Natural killer cell (primary cell): ENCODE measurements at regions not wholly inside any gene's neighbourhood (a gene's known extent, or its start where the extent isn't known, plus 50 kb on each side); places are given as distances from the start of the nearest gene placed in this dataset.
"Not testable (repeated sequence)": the region's sequence is repeated elsewhere in the genome, so short reads cannot be mapped to it uniquely, and the experiment has no call there.

Experiments used
- ATAC-seq, 3 donors: fragments of 150-1000 bp in 2 of 3; fragments of 200-7000 bp in 1 of 3; cut with Tn5 transposase; 1 replicate in 1 of 3; 2 replicates in 2 of 3; pipeline ENCODE4 v1.10.0; 2021; ENCODE audit warnings: mild to moderate bottlenecking in 2 of 3, moderate library complexity in 2 of 3
- DNase-seq, 2 donors: peaks; one replicate each; pipeline versions ENCODE4 v3.0.0 to v3.0.0-alpha.2; 2013 to 2021; ENCODE audit warnings: mixed read lengths in 1 of 2
- H3K27ac ChIP-seq: one replicate; pipeline ENCODE4 v1.5.1; 2013; ENCODE audit warnings: mild to moderate bottlenecking, low read length
- H3K27me3 ChIP-seq: one replicate; pipeline ENCODE4 v1.6.1; 2013; ENCODE audit warnings: low read length; ENCODE audit not compliant: control insufficient read depth, insufficient read depth
- H3K36me3 ChIP-seq: one replicate; pipeline ENCODE4 v1.6.1; 2013; ENCODE audit warnings: low read length; ENCODE audit not compliant: control insufficient read depth, insufficient read depth
- H3K4me1 ChIP-seq: one replicate; pipeline ENCODE4 v1.6.1; 2013; ENCODE audit warnings: low read length; ENCODE audit not compliant: control insufficient read depth, insufficient read depth
- H3K4me3 ChIP-seq: one replicate; pipeline ENCODE4 v1.5.1; 2013; ENCODE audit warnings: low read length
- H3K9me3 ChIP-seq: one replicate; pipeline ENCODE4 v1.6.1; 2013; ENCODE audit warnings: low read length; ENCODE audit not compliant: control insufficient read depth, insufficient read depth
- H3K27ac Mint-ChIP-seq, 2 donors: one replicate each; pipeline ENCODE4 v1.8.0; 2022; ENCODE audit warnings: mild to moderate bottlenecking in 2 of 2, mixed read lengths in 2 of 2, moderate library complexity in 1 of 2
- H3K27me3 Mint-ChIP-seq, 2 donors: one replicate each; pipeline ENCODE4 v1.8.0; 2022; ENCODE audit warnings: low read depth in 2 of 2, mixed read lengths in 2 of 2
- H3K36me3 Mint-ChIP-seq: one replicate; pipeline ENCODE4 v1.8.0; 2022; ENCODE audit warnings: mixed read lengths
- H3K4me1 Mint-ChIP-seq, 2 donors: one replicate each; pipeline ENCODE4 v1.8.0; 2022; ENCODE audit warnings: mixed read lengths in 2 of 2
- H3K4me3 Mint-ChIP-seq: one replicate; pipeline ENCODE4 v1.8.0; 2022; ENCODE audit warnings: mild to moderate bottlenecking, moderate library complexity, mixed read lengths
- H3K9me3 Mint-ChIP-seq, 2 donors: one replicate each; pipeline ENCODE4 v1.8.0; 2022; ENCODE audit warnings: mixed read lengths in 2 of 2
- WGBS: methylation state at CpG from one replicate; pipeline ENCODE4 v1.1.7; 2013; ENCODE audit warnings: missing lambda C conversion rate; ENCODE audit not compliant: insufficient coverage; 5-methylcytosine and 5-hydroxymethylcytosine counted together
- intact Hi-C: fragments of 100-400 bp; cut with micrococcal nuclease; formaldehyde crosslinking; loops from one replicate; pipeline ENCODE4 v1.14.2; 2022

DNA sequence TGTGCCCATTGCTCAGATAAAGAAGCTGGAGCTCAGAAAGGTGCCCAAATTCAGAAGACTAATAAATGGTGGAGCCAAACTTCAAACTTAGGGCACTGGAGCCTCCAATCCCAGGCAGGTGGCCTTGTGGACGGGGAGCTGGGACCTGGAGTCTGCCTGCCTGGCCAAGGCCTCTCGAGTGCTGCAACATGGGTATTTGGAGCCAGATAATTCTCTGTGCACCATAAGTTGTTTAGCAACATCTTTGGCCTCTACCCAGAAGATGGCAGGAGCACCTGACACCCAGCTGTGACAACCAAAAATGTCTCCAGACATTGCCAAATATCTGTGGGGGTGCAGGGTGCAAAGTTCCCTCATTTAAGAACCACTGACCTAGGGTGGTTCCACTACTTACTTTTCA, 915.0 kb downstream of the RPIA start:
- DNase-seq, H3K27me3 ChIP-seq, H3K27ac Mint-ChIP-seq, H3K4me1 ChIP-seq, intact Hi-C loops, H3K4me3 ChIP-seq, ATAC-seq, H3K4me1 Mint-ChIP-seq, H3K9me3 Mint-ChIP-seq, H3K4me3 Mint-ChIP-seq, H3K36me3 Mint-ChIP-seq, H3K36me3 ChIP-seq, H3K9me3 ChIP-seq, H3K27ac ChIP-seq: not testable (repeated sequence)
- 77% methylated on average over 2 of the region's 2 CpGs for WGBS
- H3K27me3 Mint-ChIP-seq = peaks cover 9 to 11% of the 10 kb centered on the region in 2 donors

DNA sequence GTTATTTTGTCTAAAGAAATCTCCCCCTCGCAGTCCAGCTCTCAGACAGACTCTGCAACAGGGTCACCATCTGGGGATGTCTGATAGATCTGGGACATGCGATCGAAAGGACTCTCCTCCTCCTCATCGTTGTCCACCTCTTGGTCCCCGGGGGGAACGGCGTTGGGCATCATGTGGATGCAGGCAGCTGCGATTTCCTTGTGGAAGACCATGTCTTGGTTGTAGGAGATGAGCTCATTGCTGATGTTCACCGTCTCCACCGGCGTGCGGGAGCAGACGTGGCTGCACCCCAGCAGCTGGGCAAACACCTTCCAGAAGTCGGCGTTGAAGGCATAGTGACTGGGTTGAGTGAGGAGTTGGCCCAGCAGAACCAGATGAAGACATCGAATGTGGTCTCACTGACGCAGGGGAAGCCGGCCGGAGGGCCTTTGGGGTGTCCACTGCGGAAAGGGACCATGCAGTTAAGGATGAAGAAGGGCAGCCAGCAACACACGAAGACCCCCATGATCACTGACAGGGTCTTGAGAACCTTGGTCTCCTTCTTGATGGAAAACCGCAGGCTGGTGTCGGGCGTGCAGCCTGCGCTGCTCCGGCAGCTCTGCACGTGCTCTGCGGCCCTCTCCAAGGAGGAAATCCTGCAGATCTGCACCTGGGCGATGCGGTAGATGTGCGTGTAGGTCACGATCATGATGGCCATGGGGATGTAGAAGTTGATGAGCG, 918.9 kb downstream of the RPIA start:
- H3K4me1 ChIP-seq, H3K27ac Mint-ChIP-seq, H3K9me3 ChIP-seq, ATAC-seq, H3K27ac ChIP-seq, intact Hi-C loops, DNase-seq, H3K9me3 Mint-ChIP-seq, H3K36me3 ChIP-seq, H3K4me3 ChIP-seq, H3K4me3 Mint-ChIP-seq, H3K27me3 ChIP-seq, H3K4me1 Mint-ChIP-seq, H3K36me3 Mint-ChIP-seq: not testable (repeated sequence)
- H3K27me3 Mint-ChIP-seq = peaks cover 11 to 16% of the 10 kb centered on the region in 2 donors
- 93% methylated on average over 31 of the region's 33 CpGs for WGBS

DNA sequence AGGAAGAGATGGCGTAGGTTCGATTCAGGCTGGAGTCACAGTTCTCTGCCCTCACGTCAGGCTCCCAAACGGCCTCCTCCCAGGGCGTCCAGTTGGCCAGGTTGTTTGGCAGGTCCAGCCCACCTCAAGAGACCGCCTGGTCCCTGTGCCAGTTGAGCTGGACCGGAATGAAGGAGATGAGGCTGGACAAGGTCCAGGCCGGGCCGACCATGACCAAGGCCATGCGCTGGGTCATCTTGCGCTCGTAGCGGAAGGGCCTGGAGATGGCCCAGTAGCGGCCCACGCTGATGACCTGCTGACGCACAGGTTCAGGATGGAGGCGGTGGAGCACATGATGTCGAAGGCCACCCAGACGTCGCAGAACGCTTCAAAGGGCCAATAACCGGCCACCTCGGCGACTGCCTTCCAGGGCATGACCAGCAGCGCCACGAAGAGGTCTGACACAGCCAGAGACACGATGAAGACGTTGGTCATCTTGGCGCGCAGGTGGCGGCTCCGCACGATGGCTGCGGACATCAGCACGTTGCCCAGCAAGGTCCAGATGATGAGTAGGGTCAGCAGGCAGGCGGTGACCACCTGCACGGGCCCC, 919.5 kb downstream of the RPIA start:
- 74% methylated on average over 36 of the region's 37 CpGs for WGBS
- H3K4me1 ChIP-seq, H3K9me3 Mint-ChIP-seq, H3K36me3 ChIP-seq, H3K36me3 Mint-ChIP-seq, ATAC-seq, H3K27ac Mint-ChIP-seq, intact Hi-C loops, H3K4me3 ChIP-seq, H3K9me3 ChIP-seq, H3K4me1 Mint-ChIP-seq, DNase-seq, H3K27ac ChIP-seq, H3K4me3 Mint-ChIP-seq, H3K27me3 ChIP-seq: not testable (repeated sequence)
- peaks cover 11 to 16% of the 10 kb centered on the region in 2 donors for H3K27me3 Mint-ChIP-seq

DNA sequence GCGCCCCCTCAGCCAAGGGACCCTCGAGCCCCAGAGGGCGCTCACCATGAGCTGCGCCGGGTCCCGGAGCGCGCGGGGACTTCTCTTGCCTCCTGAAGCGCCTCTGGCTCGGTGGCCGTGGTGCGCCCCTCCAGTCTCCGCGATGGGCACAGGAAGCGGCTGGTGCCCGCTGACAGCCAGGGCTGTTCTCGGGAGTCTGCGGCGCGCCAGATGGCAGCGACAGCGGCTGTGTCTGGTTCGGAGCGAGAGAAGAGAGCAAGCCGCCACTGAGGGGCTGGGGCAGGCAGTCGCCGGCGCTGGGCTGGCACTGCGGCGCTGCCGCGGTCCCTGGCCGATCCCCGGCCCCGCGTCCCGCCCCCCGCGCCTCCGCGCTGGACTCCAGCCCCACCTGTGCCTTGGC, 920.2 kb downstream of the RPIA start:
- H3K36me3 ChIP-seq, H3K4me1 ChIP-seq, DNase-seq, H3K4me3 ChIP-seq, H3K4me1 Mint-ChIP-seq, ATAC-seq, H3K9me3 Mint-ChIP-seq, H3K9me3 ChIP-seq, H3K36me3 Mint-ChIP-seq, H3K27ac Mint-ChIP-seq, H3K4me3 Mint-ChIP-seq, H3K27me3 ChIP-seq, H3K27ac ChIP-seq, intact Hi-C loops: not testable (repeated sequence)
- WGBS = 13% methylated on average over 37 of the region's 42 CpGs
- peaks cover 11 to 16% of the 10 kb centered on the region in 2 donors for H3K27me3 Mint-ChIP-seq

DNA sequence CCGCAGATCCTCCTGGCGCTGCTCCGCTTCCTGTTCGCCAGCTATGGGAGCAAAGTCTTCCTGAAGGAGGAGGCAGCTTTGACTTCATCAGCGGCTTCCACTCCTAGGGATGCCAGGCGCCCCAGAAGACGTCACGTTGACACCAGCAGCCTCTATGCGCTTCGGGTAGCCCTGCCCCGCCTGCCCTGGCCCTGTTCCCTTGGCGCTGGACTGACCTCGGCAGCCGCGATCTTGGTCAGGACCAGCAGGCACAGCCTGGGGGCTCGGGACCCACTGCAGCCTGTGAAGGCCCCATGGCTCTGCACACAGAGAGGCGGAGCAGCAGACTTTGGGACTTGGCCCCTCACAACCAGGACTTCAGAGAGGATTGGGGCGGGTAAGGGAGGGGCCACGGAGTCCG, 957.8 kb downstream of the RPIA start:
- H3K27ac ChIP-seq, H3K36me3 Mint-ChIP-seq, H3K4me3 Mint-ChIP-seq, ATAC-seq, H3K27me3 ChIP-seq, H3K36me3 ChIP-seq, DNase-seq, H3K9me3 ChIP-seq, H3K27me3 Mint-ChIP-seq, H3K4me1 Mint-ChIP-seq, intact Hi-C loops, H3K9me3 Mint-ChIP-seq, H3K4me3 ChIP-seq, H3K4me1 ChIP-seq, H3K27ac Mint-ChIP-seq: not testable (repeated sequence)
- WGBS = 73% methylated on average over 3 of the region's 20 CpGs

DNA sequence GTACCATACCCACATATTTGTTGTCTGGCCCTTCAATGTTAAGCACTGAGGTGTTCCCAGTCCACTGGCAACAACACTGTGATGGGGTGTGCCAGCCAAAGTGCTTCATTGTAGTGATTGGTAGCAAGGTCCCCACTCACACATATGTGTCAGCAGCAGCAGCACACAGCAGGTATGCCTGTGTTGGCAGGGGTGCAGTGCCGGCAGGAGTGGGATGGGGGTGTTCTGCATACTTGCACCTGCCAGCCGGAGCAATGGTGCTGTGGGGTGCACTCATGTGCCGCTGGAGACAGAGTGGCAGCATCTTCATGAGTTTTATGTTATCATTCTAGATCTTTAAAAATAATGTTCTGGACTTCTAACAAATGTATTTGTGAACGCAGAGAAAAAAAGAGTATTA, 987.8 kb downstream of the RPIA start:
- Mint-ChIP-seq H3K36me3 (peaks cover 19% of the 10 kb centered on the region), H3K27me3 (peaks cover 3 to 33% of the 10 kb centered on the region in 2 donors)
- H3K4me3 ChIP-seq, H3K4me1 ChIP-seq, H3K9me3 Mint-ChIP-seq, H3K27ac Mint-ChIP-seq, ATAC-seq, H3K9me3 ChIP-seq, DNase-seq, H3K27ac ChIP-seq, intact Hi-C loops, H3K4me1 Mint-ChIP-seq, H3K4me3 Mint-ChIP-seq, H3K36me3 ChIP-seq, H3K27me3 ChIP-seq: not testable (repeated sequence)
- WGBS = 83% methylated on average over 3 of the region's 4 CpGs
